ENCODE measurements at regions not wholly inside any gene's neighbourhood (a gene's known extent, or its start where the extent isn't known, plus 50 kb on each side); places are given as distances from the start of the nearest gene placed in this dataset.

DNA sequence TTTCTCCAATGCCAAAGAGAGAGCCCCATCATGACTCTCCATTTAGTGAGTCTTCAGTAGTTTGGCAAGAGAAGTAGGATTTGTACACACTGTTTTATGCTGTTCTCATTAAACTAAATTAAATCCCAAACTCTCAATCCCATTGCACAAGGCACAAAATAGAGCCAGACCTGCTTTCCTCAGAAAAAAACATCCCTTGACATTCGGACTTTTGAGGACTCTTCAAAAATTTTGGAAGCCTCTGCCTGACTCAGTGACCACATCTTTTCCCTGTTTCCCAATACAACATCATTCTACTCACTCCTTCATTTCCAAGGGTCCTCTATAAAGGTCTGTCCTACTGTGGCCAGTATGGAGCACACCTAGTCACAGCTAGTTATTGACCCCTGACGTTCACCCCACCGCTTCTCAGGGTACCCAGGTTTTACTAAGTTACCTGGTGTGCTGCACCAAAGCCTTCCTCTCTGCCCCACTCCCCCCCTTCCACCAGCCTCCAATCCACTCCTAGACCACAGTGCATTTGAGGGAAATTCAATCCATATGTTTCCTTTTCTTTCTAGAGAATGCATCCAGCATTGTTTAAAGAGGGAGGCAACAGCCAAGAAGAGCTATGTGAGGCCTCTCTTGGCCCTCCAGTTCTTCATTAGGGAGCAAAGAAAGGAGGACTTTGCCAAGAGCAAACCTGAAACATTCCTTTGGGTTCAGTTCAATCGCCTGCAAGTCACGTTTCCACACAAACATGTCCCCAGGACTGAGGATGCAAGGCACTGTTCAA, 428.7 kb downstream of the PLPP3 start:
- DNase-seq (ENCODE audit: low spot score), result no peak

DNA sequence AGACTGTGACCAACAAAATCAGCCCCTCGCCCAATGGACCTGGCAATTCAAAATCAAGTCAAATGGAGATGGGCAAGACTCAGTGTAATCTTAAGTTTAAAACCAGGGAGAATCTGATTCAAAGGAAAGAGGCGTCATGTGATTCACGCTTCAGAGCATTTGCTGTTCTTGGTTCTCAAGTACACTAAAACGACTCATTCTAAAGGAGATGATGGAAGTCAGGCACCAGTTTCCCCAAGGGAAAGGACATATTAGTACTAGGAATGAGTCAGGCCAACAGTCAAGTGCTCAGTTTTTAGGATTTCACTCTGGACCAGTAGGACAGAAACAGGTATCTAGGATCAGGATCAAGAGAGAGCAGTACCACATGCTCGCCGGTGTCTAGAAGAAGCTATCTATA, 429.6 kb downstream of the PLPP3 start:
- DNase-seq (ENCODE audit: low spot score), result no peak

DNA sequence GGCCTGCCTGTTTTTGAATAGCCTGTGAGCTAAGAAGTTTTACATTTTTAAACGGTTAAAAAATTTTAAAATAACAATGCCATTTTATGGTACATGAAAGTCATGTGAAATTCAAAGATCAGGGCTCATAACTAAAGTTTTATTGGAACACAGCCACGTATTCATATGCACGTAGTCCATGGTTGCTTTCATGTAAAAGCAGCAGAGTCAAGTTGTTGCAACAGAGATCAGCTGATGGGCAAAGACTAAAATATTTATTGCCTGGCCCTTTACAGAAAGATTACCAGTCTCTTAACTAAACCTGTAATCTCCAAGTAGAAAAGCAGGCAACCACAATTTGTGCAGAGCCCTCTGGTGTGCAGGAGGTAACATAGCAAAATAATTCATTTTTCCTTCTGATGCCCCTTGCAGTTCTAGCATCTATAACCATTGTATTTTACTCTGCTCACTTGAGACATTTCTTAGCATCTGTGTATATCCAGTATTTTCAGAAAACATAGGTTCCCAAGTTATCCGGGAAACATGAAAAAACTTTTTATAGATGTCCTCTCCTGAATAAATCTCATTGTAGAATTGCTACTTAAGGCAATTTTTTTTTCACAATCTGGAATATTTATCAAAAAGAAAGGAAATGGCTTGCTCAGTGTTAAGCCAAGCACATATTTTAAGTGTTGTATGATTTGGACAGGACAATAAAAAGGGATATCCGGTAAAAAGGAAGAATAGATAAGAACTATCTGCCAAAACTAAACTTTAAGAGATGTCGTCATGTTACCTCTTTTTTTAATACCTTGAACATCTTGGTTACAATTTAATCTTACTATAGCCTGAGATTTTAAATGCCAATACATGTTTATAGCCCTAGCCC, 430.8 kb downstream of the PLPP3 start:
- DNase-seq (ENCODE audit: low spot score), result no peak

DNA sequence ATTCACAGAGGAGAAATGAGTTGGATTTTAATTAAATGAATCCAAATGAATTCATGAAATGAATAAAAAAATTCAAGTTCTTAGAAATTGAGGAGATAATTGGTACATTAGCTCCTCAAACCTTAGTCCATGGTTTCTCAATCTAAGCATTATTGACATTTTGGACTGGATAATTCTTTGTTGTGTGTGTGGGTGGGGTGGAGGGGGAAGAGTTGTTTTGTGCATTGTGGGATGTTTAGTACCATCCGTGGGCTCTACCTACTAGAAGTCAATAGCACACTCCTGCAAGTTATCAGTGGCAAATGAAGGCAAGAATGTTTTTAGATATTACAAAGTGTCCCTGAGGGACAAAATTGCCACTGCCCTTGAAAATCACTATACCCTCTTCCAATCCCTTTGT, 431.9 kb downstream of the PLPP3 start:
- no peak for DNase-seq (ENCODE audit: low spot score)

- DNase-seq (ENCODE audit: low spot score), result no peak
These were observed 432.3 kb downstream of the PLPP3 start for GRCh38 chr1:56147034-56147433.

DNA sequence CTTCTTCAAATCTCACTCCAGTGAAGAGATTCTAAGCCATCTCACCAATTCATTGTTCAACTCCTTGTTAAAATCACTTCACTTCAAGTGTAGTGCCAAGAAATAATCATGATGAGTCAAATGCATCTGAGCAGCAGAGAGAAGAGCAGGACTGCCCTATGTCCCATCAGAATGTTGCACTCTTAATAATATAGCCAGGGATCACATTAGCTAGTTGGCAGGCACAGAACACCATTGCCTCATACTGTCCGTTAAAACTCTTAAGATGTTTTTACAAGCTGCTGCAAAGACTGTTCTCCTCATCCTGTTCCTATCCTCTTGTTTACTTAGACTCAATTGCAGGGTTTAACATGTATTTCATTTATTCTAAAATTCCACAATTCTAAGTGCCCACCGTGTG, 432.9 kb downstream of the PLPP3 start:
- no peak for DNase-seq (ENCODE audit: low spot score)

- no peak for DNase-seq (ENCODE audit: low spot score)
These were observed 433.8 kb downstream of the PLPP3 start for GRCh38 chr1:56145581-56145980.

- DNase-seq (ENCODE audit: low spot score), result no peak
These were observed 437.1 kb downstream of the PLPP3 start for GRCh38 chr1:56142301-56142700.

DNA sequence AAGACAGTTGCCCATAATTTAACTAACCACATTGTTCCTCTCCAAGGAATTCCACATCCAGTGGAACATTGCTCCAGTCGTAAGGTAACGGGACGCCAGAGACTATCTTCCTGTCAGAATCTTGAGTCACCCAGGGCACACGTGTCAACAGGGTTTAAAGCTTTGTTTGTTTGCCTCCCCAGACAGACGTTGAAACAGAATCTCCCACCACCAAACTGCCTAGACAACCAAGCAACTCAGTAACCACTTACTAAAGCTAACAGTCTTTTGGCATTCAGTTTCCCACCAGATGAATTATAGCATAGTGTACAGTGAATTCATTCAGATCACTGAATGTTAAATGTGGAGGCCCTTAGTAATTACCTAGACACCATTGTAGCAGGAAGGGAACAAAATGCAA, 439.5 kb downstream of the PLPP3 start:
- no peak for DNase-seq (ENCODE audit: low spot score)

DNA sequence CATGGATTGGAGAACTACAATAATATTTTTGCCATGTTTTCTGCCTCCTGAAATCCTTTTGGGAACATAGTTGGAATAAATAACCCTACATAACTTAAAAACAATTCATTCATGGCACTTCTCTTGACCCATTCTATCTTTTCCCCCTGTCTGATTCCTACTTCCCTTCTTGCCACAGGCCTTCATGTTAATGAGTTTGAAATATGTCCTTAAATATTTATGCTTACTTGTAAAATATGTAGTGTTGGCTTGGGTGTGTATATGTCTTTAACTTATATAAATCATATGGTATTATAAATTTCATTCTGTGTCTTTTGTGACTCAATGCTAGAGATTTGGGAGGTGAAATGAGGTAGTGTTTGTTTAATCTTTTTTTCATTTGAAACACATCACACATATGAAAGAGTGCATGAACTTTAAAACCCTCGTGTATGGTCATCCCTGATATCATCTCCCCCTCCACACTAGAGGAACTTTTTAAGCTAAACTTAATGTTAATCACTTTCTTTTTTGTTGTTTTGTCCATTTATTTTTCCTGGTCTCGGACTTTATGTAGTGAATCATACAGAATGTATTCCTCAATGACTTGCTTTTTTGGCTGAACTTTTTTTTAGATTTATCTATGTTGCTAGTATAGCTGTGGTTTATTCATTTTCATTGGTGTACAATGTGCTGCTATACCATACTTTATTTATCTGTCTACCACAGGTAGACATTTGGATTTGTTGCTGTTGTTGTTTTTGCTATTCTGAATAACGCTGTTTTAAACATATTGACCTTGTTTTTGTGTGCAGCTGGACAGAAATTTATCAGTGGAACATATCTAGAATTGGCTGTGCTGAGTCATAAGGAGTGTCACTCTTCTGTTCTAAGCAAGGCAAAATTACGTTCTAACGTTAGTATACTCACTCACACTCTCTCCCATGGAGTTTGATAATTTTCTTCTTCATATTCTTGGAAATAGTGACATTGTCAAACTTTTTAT, 441.6 kb downstream of the PLPP3 start:
- no peak for DNase-seq (ENCODE audit: low spot score)

- no peak for DNase-seq (ENCODE audit: low spot score)
These were observed 442.3 kb downstream of the PLPP3 start for GRCh38 chr1:56137090-56137489.

GRCh38 chr1:56135864-56136147, 443.6 kb downstream of the PLPP3 start:
- no peak for DNase-seq (ENCODE audit: low spot score)

GRCh38 chr1:56135069-56135863, 444.1 kb downstream of the PLPP3 start:
- no peak for DNase-seq (ENCODE audit: low spot score)

GRCh38 chr1:56133522-56134472, 445.6 kb downstream of the PLPP3 start:
- no peak for DNase-seq (ENCODE audit: low spot score)

DNA sequence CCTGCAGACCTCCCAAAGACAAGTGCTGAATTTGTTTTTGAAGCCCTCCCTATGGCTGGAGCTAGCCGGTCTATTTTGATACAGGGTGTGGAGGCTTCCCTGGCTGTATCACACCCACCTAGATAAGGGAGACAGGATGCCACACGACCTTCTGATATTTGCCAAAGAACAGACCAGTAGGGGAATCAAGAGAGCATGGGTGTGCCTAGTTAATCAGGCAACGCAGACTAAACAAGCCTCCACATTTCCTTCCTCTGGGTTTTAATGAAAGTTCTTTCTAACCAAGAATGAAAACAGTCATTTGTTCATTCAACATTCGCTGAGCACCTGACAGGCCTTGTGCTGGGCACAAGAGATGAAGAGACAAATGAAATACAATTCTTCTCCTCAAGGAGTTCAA, 446.8 kb downstream of the PLPP3 start:
- no peak for DNase-seq (ENCODE audit: low spot score)

GRCh38 chr1:56129837-56130236, 449.5 kb downstream of the PLPP3 start:
- no peak for DNase-seq (ENCODE audit: low spot score)

DNA sequence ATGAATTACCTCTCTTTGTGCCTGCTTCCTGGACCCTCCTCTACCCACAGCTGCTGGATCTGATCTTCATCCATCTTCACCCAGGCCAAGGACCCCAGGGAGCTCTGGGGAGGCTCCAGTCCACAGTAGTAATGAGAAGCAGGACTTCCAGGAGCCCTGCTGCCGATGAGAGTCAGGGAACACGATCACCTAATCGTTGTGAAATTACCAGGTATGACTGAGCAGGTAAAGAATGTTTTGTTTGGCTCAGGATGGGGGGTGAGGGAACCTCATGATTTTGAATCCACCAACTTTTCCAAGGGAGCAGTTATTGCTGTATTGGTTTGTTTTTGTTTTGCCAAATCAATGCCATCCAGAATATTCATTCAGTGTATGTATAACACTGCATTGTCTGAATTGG, 454.0 kb downstream of the PLPP3 start:
- DNase-seq (ENCODE audit: low spot score), result no peak

DNA sequence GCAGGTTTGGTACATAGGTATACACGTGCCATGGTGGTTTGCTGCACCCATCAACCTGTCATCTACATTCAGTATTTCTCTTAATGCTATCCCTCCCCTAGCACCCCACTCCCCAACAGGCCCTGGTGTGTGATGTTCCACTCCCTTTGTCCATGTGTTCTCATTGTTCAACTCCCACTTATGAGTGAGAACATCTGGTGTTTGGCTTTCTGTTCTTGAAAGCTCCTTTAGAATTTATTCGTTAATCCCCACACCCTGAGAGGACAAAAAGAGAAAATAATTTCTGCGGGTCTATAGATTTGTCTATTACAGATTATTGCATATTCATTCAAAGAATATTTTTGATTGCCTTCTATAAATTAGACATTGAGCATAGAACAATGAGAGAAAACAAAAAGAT, 455.5 kb downstream of the PLPP3 start:
- DNase-seq (ENCODE audit: low spot score), result no peak

DNA sequence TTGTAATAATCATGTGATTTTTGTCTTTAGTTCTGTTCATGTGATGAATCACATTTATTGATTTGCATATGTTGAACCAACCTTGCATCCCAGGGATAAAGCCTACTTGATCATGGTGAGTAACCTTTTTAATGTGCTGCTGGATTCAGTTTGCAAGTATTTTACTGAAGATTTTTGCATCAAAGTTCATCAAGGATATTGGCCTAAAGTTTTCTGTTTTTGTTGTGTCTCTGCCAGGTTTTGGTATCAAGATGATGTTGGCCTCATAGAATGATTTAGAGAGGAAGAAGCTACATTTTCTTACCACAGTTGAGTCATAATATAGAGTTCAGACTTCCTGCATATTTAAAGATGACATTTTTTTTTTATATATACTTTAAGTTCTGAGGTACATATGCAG, 455.9 kb downstream of the PLPP3 start:
- no peak for DNase-seq (ENCODE audit: low spot score)

DNA sequence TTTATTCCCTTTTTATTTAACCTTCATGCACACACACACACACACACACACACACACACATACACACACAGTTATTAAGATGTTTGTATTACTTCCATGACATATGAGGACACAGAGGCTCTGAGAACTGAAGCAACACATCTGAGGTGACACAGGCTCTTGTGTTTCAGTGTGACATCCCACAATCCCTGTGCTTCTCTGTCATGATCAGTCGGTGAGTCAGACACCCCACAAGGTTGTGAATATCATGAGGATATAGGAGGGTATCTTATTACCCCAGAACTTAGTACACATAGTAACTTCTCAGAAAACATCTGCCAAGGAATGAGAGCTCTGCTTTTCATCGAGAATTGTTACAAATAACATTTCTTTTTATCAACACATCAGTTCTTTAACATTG, 459.3 kb downstream of the PLPP3 start:
- DNase-seq (ENCODE audit: low spot score), result no peak

Data from iPS-NIHi11 (cell line).